NB4 (cell line): ENCODE measurements at regions not wholly inside any gene's neighbourhood (a gene's known extent, or its start where the extent isn't known, plus 50 kb on each side); places are given as distances from the start of the nearest gene placed in this dataset.

Experiments
- DNase-seq: peaks from one replicate; pipeline ENCODE4 v3.0.0; 2010; ENCODE audit warnings: low read depth
- H3K4me3 ChIP-seq: one replicate; pipeline ENCODE4 v1.5.1; 2011; ENCODE audit warnings: mild to moderate bottlenecking, low read depth, low read length, moderate library complexity
- CTCF ChIP-seq: IDR thresholded peaks from one replicate; pipeline ENCODE4 v1.5.1; 2012; ENCODE audit warnings: low read depth, low read length
- MAX ChIP-seq: IDR thresholded peaks from 2 replicates; pipeline ENCODE4 v1.6.1; 2011; ENCODE audit warnings: low read depth, low read length
- MYC ChIP-seq: IDR thresholded peaks from 2 replicates; pipeline ENCODE4 v1.6.1; 2011; ENCODE audit warnings: low read depth, low read length
- POLR2A ChIP-seq: IDR thresholded peaks from 2 replicates; pipeline ENCODE4 v1.6.1; 2011; ENCODE audit warnings: mild to moderate bottlenecking; ENCODE audit not compliant: insufficient read length; ENCODE audit errors: extremely low read depth

- peak overlapping the region; percentile 37 for H3K4me3 ChIP-seq
- DNase-seq, result peak; percentile 80
- TF ChIP-seq MAX, result 0 out of 2 replicates have a peak, but pooled peaks have one; percentile 21
- TF ChIP-seq MYC, result no peak
Measured at GRCh38 chr6:134372603-134373281, 54.8 kb upstream of the SGK1 start.

GRCh38 chr6:134368670-134369069, 50.8 kb upstream of the SGK1 start:
- no peak overlapping the region for H3K4me3 ChIP-seq
- DNase-seq, result no peak
- TF ChIP-seq MYC, result no peak
- no peak for TF ChIP-seq POLR2A
- no peak for TF ChIP-seq CTCF
- no peak for TF ChIP-seq MAX
